Neuron (in vitro differentiated cells): ENCODE measurements at regions not wholly inside any gene's neighbourhood (a gene's known extent, or its start where the extent isn't known, plus 50 kb on each side); places are given as distances from the start of the nearest gene placed in this dataset.
"Not testable (repeated sequence)": the region's sequence is repeated elsewhere in the genome, so short reads cannot be mapped to it uniquely, and the experiment has no call there.

Experiments
- H2AFZ ChIP-seq: one replicate; pipeline ENCODE4 v1.6.1; 2013; ENCODE audit warnings: low read depth, mild to moderate bottlenecking, inconsistent platforms, low read length, moderate library complexity
- H3K27me3 ChIP-seq: one replicate; pipeline ENCODE4 v1.6.1; 2013; ENCODE audit warnings: low read length; ENCODE audit not compliant: insufficient read depth
- H3K36me3 ChIP-seq: one replicate; pipeline ENCODE4 v1.6.1; 2013; ENCODE audit warnings: low read length; ENCODE audit not compliant: insufficient read depth
- H3K4me1 ChIP-seq: one replicate; pipeline ENCODE4 v1.6.1; 2013; ENCODE audit warnings: low read length; ENCODE audit not compliant: insufficient read depth
- H3K4me3 ChIP-seq: 2 replicates; pipeline ENCODE4 v1.5.1; 2013; ENCODE audit warnings: mild to moderate bottlenecking, low read length, moderate library complexity
- H3K9me3 ChIP-seq: one replicate; pipeline ENCODE4 v1.6.1; 2013; ENCODE audit warnings: low read length

DNA sequence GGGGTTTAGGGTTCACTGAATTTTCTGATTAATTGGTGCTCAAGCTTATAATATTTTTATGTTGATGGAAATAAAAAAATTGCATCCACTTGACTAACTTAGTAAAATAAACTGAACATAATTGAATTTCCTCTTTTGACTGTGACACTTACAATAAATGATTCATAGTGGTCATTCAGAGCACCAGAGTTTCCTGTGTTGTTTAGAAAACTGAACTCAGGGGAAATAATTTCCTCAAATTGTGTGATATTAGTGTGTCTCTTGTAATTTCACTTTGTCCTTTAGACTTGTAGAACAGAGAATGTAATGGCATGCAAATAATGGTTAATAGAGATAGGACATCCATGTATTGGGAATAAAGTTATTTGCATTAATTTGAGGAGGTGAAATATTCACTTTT is 319.7 kb upstream of the MAN1A1 start:
- no peak overlapping the region for H3K4me3 ChIP-seq
- H3K36me3 ChIP-seq, result no peaks in the 10 kb centered on the region
- no peaks in the 10 kb centered on the region for H3K27me3 ChIP-seq
- H3K9me3 ChIP-seq, result peaks cover 3% of the 10 kb centered on the region
- no peak overlapping the region for H2AFZ ChIP-seq
- peaks cover 7% of the 10 kb centered on the region for H3K4me1 ChIP-seq

- not testable (repeated sequence) for H3K9me3 ChIP-seq, H3K4me3 ChIP-seq, H3K36me3 ChIP-seq, H3K4me1 ChIP-seq, H2AFZ ChIP-seq, H3K27me3 ChIP-seq
These were observed 315.9 kb upstream of the MAN1A1 start for GRCh38 chr6:119665432-119665831.

GRCh38 chr6:119661628-119662027 is 312.1 kb upstream of the MAN1A1 start:
- Histone ChIP-seq H3K4me1 (no peaks in the 10 kb centered on the region), H3K36me3 (no peaks in the 10 kb centered on the region), H3K9me3 (peaks cover 3% of the 10 kb centered on the region), H2AFZ (no peak overlapping the region), H3K27me3 (no peaks in the 10 kb centered on the region), H3K4me3 (no peak overlapping the region)

DNA sequence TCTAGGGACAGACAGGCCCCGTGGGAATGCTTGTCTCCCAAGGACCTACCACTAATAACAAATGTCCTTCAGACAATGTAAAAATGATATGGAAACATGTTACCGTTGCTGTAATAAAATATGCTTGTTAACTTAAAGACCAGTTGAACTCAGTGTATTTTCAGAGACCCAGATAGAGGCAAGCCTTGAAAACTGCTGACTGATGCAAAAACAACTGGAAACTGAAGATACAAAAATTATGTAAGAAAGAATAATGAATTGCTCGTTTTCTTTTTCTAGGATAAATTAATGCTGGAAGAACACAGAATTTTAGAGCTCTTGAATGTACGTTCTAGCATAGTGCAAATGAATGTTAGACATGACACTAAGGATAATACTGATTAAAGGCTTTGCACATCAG is 311.5 kb upstream of the MAN1A1 start:
- Histone ChIP-seq H2AFZ (no peak overlapping the region), H3K27me3 (no peaks in the 10 kb centered on the region), H3K4me1 (no peaks in the 10 kb centered on the region), H3K9me3 (peaks cover 3% of the 10 kb centered on the region), H3K36me3 (no peaks in the 10 kb centered on the region), H3K4me3 (no peak overlapping the region)

DNA sequence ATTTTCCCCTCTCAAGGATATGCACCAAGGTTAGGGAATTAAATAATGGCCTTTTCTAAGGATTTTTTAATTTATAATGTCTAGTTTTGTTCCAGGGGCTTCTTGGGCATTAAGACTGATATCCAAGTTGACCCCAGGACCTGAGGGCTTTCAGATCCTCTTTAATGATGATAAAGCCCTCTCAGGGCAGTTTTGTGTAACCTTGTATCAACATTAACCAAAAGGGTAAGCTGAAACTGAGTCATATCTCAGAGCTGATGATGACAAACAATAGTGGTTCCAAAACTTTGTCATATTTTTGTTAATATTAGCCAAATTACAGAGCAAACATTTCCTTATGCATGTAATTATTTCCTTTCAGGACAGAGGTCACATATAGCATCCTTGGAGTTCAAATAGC is 309.4 kb upstream of the MAN1A1 start:
- no peak overlapping the region for H3K4me3 ChIP-seq
- no peaks in the 10 kb centered on the region for H3K36me3 ChIP-seq
- H3K9me3 ChIP-seq, result no peaks in the 10 kb centered on the region
- no peak overlapping the region for H2AFZ ChIP-seq
- H3K4me1 ChIP-seq, result no peaks in the 10 kb centered on the region
- no peaks in the 10 kb centered on the region for H3K27me3 ChIP-seq

DNA sequence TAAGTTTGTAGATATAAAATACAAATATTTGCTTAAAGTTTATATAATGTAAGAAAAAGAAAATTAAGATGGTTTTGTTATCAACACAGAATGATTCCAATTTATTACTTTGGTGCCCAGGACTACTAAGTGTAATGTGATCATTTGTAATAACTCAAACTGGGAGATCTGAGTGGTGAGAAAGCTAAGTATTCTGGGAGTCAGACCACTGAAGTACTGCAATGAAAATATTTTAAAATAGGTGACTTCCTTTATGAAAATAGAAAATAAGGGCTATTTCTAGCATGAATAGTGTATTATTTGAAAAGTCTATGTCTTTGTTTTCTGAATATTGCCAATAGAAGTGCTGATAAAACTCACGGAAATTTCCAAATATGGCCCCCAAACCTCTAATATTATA is 305.6 kb upstream of the MAN1A1 start:
- Histone ChIP-seq H3K4me1 (no peaks in the 10 kb centered on the region), H3K36me3 (no peaks in the 10 kb centered on the region), H3K9me3 (no peaks in the 10 kb centered on the region), H3K4me3 (no peak overlapping the region), H3K27me3 (no peaks in the 10 kb centered on the region), H2AFZ (no peak overlapping the region)

DNA sequence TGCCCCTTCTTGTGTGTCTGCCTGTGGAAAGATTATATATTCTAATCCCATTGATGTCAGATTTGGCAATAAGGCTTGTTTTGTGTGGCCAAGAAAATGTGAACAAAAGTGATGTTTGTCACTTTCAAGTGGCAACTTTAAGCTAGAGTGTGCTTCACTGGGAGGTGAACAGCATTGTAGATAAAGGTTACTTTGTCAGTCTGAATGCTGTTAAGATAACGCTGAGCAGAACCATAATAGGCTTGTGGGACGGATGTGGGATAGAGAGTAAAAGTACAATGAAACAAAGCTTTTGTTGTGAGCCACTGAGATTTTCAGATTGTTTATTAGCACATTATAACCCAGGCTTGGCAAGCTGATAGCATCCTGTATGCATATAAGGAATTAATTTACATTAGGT is 303.8 kb upstream of the MAN1A1 start:
- H3K27me3 ChIP-seq, result no peaks in the 10 kb centered on the region
- H2AFZ ChIP-seq, result no peak overlapping the region
- H3K36me3 ChIP-seq, result no peaks in the 10 kb centered on the region
- no peak overlapping the region for H3K4me3 ChIP-seq
- no peaks in the 10 kb centered on the region for H3K4me1 ChIP-seq
- H3K9me3 ChIP-seq, result no peaks in the 10 kb centered on the region

DNA sequence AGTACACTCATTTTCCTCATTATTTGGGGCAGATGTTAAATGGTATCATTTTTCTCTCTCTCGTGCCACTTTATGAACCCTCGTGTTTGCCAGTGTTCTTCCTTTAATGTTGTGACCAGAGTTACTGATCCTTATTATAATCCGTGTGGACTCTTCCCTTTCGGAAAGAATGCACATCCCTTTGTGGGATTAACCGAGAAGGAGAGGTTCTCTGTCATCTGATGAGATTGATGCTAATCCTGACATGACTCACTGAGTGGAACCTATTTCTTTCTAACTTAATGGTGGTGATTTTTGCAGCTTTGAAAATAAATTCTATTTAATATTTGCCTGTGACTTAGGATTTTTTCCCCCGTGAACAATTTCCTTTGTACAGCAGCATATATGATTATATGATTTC is 300.0 kb upstream of the MAN1A1 start:
- Histone ChIP-seq H2AFZ (no peak overlapping the region), H3K4me3 (no peak overlapping the region), H3K9me3 (no peaks in the 10 kb centered on the region), H3K27me3 (no peaks in the 10 kb centered on the region), H3K4me1 (no peaks in the 10 kb centered on the region), H3K36me3 (no peaks in the 10 kb centered on the region)

DNA sequence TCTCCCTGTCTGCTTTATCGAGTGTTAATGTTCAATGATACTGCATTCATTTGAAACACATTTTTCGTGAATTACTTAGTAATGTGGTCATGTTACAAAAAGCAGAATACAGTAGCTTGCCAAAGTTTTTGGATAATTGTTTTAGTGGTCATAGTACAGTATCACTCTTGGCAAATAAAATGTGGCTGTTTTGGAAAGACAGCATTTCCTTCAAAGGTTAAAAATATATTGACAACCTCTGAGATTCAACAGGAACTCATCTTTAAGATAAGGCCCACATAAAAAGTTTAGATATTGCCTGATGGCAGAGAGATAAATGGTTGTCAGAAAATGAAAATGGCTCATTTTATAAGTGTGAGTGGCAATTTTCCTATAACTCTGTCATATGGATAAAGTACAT is 297.7 kb upstream of the MAN1A1 start:
- no peaks in the 10 kb centered on the region for H3K27me3 ChIP-seq
- H3K4me1 ChIP-seq, result no peaks in the 10 kb centered on the region
- no peaks in the 10 kb centered on the region for H3K9me3 ChIP-seq
- no peak overlapping the region for H2AFZ ChIP-seq
- H3K4me3 ChIP-seq, result no peak overlapping the region
- no peaks in the 10 kb centered on the region for H3K36me3 ChIP-seq

DNA sequence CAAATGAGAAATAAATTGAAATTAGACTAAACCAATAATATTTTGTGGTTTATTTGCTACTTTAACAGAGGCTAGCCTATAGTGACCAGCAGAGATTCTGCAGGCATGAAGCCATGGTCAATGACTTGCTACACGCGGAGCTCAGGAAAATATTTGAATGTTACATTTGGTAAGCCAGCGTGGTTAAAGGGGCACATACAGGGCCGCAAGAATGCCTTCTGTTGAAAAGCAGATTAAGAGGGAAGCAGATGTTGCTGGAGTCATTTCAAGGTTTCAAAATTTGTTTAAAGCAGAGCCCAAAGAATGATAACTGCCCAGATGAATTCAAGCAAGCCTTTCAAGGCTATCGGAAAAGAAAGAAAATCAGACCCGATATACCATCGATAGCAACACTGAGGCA is 294.3 kb upstream of the MAN1A1 start:
- Histone ChIP-seq H3K4me3 (no peak overlapping the region), H2AFZ (no peak overlapping the region), H3K27me3 (no peaks in the 10 kb centered on the region), H3K4me1 (no peaks in the 10 kb centered on the region), H3K36me3 (no peaks in the 10 kb centered on the region), H3K9me3 (no peaks in the 10 kb centered on the region)

DNA sequence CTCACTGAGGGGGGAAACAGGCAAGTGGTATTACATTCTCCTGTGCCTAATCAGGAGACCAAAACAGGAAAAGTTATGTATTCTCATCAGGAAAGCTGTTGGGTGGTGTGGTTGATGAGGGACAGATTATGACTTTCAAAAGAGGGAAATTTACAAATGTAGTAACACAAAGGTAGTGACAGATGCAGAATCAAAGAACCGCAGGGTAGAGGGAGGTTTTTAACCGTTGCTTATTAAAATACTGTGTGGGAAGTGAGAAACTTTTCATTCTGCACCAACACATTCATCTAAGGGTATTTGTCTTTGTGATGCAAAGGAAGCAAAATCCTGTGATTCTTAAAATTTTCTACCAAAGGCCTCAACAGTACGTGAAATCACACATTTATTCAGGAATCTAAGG is 288.2 kb upstream of the MAN1A1 start:
- no peaks in the 10 kb centered on the region for H3K9me3 ChIP-seq
- H3K4me3 ChIP-seq, result no peak overlapping the region
- no peaks in the 10 kb centered on the region for H3K36me3 ChIP-seq
- no peaks in the 10 kb centered on the region for H3K27me3 ChIP-seq
- H2AFZ ChIP-seq, result no peak overlapping the region
- H3K4me1 ChIP-seq, result no peaks in the 10 kb centered on the region

DNA sequence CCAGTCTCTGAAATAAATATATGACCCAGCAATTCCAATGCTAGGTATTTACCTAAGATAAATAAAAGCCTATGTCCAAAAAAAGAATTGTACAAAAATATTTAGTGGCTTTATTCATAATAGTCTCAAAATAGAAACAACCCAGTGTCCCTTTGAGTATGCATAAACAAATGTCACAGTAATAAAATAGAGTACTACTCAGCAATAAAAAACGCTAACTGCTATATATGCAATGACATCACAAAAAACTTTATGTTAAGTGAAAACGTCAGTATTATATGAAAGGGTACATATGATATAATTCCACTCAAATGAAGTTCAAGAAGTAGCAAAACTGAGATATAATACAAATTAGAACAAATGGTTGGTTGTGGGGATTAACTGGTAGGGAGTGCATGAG is 286.5 kb upstream of the MAN1A1 start:
- Histone ChIP-seq H3K4me3 (no peak overlapping the region), H3K9me3 (no peaks in the 10 kb centered on the region), H3K27me3 (no peaks in the 10 kb centered on the region), H3K4me1 (no peaks in the 10 kb centered on the region), H3K36me3 (no peaks in the 10 kb centered on the region), H2AFZ (no peak overlapping the region)

GRCh38 chr6:119633461-119633860 is 283.9 kb upstream of the MAN1A1 start:
- Histone ChIP-seq H2AFZ (no peak overlapping the region), H3K36me3 (no peaks in the 10 kb centered on the region), H3K4me3 (no peak overlapping the region), H3K4me1 (no peaks in the 10 kb centered on the region), H3K27me3 (no peaks in the 10 kb centered on the region), H3K9me3 (no peaks in the 10 kb centered on the region)

- H3K27me3 ChIP-seq, result no peaks in the 10 kb centered on the region
- H3K4me1 ChIP-seq, result no peaks in the 10 kb centered on the region
- no peak overlapping the region for H2AFZ ChIP-seq
- no peaks in the 10 kb centered on the region for H3K9me3 ChIP-seq
- H3K4me3 ChIP-seq, result no peak overlapping the region
- no peaks in the 10 kb centered on the region for H3K36me3 ChIP-seq
These were observed 281.1 kb upstream of the MAN1A1 start for GRCh38 chr6:119630561-119631192.
